Esophagus muscularis mucosa (tissue), 4 donors: ENCODE measurements at regions not wholly inside any gene's neighbourhood (a gene's known extent, or its start where the extent isn't known, plus 50 kb on each side); places are given as distances from the start of the nearest gene placed in this dataset.

ENCODE experiments used
- DNase-seq: peaks from one replicate; pipeline ENCODE4 v3.0.0-alpha.2; 2017; ENCODE audit errors: extremely low spot score
- H3K27ac ChIP-seq, 4 donors: fragments of 200-600 bp; sonication (generic); replicated peaks in 1 of 4; 1 replicate in 3 of 4; 2 replicates in 1 of 4; pipeline ENCODE4 v1.5.1; 2016 to 2019; ENCODE audit warnings: mild to moderate bottlenecking in 1 of 4
- H3K27me3 ChIP-seq, 4 donors: fragments of 200-600 bp; sonication (generic); one replicate each; pipeline versions ENCODE4 v1.5.1 to v1.6.0; 2016 to 2019
- H3K36me3 ChIP-seq, 4 donors: fragments of 200-600 bp; sonication (generic); one replicate each; pipeline ENCODE4 v1.5.1; 2016 to 2019
- H3K4me1 ChIP-seq, 4 donors: fragments of 200-600 bp; sonication (generic); one replicate each; pipeline ENCODE4 v1.5.1; 2016 to 2019
- H3K4me3 ChIP-seq, 4 donors: fragments of 200-600 bp; sonication (generic); 1 replicate in 2 of 4; 2 replicates in 2 of 4; pipeline ENCODE4 v1.5.1; 2016 to 2019; ENCODE audit warnings: mild to moderate bottlenecking in 4 of 4, moderate library complexity in 1 of 4
- H3K9me3 ChIP-seq, 4 donors: fragments of 200-600 bp; sonication (generic); 1 replicate in 3 of 4; 2 replicates in 1 of 4; pipeline ENCODE4 v1.5.1; 2016 to 2019
- EP300 ChIP-seq: sonication (generic); formaldehyde crosslinking; IDR thresholded peaks from one replicate; pipeline ENCODE4 v1.6.1; 2017; ENCODE audit warnings: antibody characterized with exemption
- POLR2A ChIP-seq: fragments of 450-650 bp; IDR thresholded peaks from one replicate; pipeline ENCODE4 v1.6.1; 2017; ENCODE audit warnings: antibody characterized with exemption, moderate library complexity, mild to moderate bottlenecking, low read depth
- POLR2AphosphoS5 ChIP-seq, 2 donors: sonication (generic); formaldehyde crosslinking; IDR thresholded peaks; one replicate each; pipeline ENCODE4 v1.6.1; 2017; ENCODE audit warnings: antibody characterized with exemption in 2 of 2
- WGBS: methylation state at CpG from one replicate; pipeline ENCODE4 v1.1.5; 2018; 5-methylcytosine and 5-hydroxymethylcytosine counted together
- intact Hi-C: fragments of 100-400 bp; cut with DNase I; formaldehyde crosslinking; loops from one replicate; pipeline ENCODE4 v1.15.1; 2023
- TF ChIP-seq, protein P1 (sequence below), 3 experiments: fragments of 200-600 bp in 2 of 3; fragments of 450-650 bp in 1 of 3; sonication (generic) in 2 of 3; IDR thresholded peaks; one replicate each; pipeline ENCODE4 v1.5.1; 2017 to 2019; ENCODE audit warnings: antibody characterized with exemption in 3 of 3, mild to moderate bottlenecking in 2 of 3, moderate library complexity in 1 of 3

DNA sequence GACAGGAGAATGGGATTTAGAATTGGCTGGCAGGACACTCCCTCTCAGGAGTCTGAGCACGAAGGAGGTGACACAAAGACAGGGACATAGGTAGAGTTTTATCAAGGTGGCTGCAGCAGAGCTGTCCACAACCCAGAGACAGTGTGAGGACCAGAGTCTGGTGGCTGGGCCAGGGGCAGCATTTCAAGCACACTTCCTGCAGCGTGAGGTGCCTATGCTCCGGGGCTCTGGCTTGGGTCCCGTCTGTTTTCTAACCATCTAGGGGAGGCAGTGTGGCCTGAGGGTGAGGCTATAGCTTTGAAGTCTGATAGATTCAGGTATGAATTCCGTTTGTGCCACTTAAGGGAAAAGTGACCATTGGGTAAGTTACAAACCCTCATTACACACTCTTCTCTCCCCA, 222.7 kb upstream of the ZMIZ1 start:
- intact Hi-C loops = no loop called here
- Histone ChIP-seq H3K4me3 (no peak overlapping the region), H3K36me3 (no peaks in the 10 kb centered on the region), H3K9me3 (no peaks in the 10 kb centered on the region), H3K27ac (no peak overlapping the region), H3K27me3 (no peaks in the 10 kb centered on the region), H3K4me1 (no peaks in the 10 kb centered on the region)
- TF ChIP-seq POLR2A (no peak), EP300 (no peak), POLR2AphosphoS5 (IDR thresholded peaks at IDR 0.05) (no peak)
- TF ChIP-seq, protein P1, sequence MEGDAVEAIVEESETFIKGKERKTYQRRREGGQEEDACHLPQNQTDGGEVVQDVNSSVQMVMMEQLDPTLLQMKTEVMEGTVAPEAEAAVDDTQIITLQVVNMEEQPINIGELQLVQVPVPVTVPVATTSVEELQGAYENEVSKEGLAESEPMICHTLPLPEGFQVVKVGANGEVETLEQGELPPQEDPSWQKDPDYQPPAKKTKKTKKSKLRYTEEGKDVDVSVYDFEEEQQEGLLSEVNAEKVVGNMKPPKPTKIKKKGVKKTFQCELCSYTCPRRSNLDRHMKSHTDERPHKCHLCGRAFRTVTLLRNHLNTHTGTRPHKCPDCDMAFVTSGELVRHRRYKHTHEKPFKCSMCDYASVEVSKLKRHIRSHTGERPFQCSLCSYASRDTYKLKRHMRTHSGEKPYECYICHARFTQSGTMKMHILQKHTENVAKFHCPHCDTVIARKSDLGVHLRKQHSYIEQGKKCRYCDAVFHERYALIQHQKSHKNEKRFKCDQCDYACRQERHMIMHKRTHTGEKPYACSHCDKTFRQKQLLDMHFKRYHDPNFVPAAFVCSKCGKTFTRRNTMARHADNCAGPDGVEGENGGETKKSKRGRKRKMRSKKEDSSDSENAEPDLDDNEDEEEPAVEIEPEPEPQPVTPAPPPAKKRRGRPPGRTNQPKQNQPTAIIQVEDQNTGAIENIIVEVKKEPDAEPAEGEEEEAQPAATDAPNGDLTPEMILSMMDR (IDR thresholded peaks at IDR 0.05) = no peak
- DNase-seq = no peak
- WGBS = 88% methylated on average over 5 of the region's 5 CpGs

DNA sequence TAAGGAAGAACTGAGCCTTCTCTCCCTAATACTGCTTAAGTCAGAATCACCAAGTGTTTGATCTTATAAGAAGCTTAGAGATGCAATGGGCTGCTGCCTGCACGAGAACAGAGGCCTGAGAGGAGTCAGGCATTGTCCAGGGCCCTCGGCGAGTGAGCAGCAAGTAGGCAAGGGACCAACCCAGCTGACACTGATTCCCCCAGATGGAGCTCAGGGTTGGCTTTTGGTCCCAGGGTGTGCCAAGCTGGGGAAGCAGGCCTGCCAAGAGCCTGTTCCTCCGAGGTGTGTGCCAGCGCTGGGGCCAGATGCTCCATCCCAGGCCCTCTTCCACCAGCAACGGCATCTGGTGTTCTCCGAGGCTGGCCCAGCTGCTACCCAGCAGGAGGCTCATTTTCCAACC, 222.0 kb upstream of the ZMIZ1 start:
- TF ChIP-seq POLR2A (no peak), POLR2AphosphoS5 (IDR thresholded peaks at IDR 0.05) (no peak), EP300 (no peak)
- TF ChIP-seq, protein P1 (IDR thresholded peaks at IDR 0.05) = no peak
- no peaks in the 10 kb centered on the region for H3K27me3 ChIP-seq
- no peaks in the 10 kb centered on the region for H3K9me3 ChIP-seq
- intact Hi-C loops = no loop called here
- H3K36me3 ChIP-seq = no peaks in the 10 kb centered on the region
- no peak for DNase-seq
- no peak overlapping the region for H3K27ac ChIP-seq
- 86% methylated on average over 7 of the region's 7 CpGs for WGBS
- H3K4me3 ChIP-seq = no peak overlapping the region
- no peaks in the 10 kb centered on the region for H3K4me1 ChIP-seq

DNA sequence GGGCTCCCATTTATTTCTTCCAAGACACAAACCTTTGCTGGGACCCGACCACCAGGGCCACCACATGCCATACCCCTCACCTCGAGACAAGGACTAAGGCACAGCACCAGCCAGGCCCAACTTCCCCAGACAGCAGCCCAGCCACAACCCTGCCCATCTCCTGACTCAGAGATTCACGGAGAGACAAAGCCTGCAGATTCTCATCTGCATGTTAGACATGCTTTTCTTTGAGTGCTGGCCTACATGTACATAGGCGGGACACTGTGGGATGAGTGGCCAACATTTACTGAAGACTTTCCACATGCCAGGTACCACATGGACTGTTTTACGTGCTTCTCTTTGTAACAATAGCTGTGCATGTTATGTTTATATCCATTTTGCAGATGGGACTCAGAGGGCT, 221.3 kb upstream of the ZMIZ1 start:
- no peak overlapping the region for H3K4me3 ChIP-seq
- intact Hi-C loops = no loop called here

DNA sequence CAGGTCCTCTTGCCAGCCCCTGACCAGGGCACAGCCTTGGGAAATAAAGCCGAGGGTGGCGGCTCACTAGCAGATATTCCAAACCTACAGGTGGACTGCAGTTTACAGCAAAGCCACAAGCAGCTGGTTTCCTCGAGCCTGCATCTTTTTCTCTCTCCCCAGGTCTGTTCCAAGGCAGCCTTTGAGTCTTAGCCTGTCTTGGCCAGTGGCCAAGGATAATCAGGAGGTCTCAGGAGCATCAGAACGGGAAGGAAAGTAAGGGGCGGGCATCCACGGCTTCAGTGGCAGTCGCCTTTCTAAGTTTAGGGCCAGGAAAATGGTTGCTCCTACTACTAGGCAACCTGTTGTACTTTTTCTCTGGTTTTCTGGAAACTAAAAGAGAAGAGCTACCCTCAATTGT, 219.7 kb upstream of the ZMIZ1 start:
- no peaks in the 10 kb centered on the region for H3K36me3 ChIP-seq
- intact Hi-C loops = no loop called here
- WGBS = 71% methylated on average over 7 of the region's 7 CpGs

More for the DNA sequence above, 221.3 kb upstream of the ZMIZ1 start:
- Histone ChIP-seq H3K36me3 (no peaks in the 10 kb centered on the region), H3K27ac (no peak overlapping the region), H3K4me1 (no peaks in the 10 kb centered on the region), H3K9me3 (no peaks in the 10 kb centered on the region), H3K27me3 (no peaks in the 10 kb centered on the region)
- TF ChIP-seq POLR2A = no peak
- TF ChIP-seq, protein P1 (IDR thresholded peaks at IDR 0.05) = no peak
- no peak for TF ChIP-seq POLR2AphosphoS5 (IDR thresholded peaks at IDR 0.05)
- TF ChIP-seq EP300 = no peak
- DNase-seq = no peak
- 77% methylated on average over 5 of the region's 5 CpGs for WGBS

DNA sequence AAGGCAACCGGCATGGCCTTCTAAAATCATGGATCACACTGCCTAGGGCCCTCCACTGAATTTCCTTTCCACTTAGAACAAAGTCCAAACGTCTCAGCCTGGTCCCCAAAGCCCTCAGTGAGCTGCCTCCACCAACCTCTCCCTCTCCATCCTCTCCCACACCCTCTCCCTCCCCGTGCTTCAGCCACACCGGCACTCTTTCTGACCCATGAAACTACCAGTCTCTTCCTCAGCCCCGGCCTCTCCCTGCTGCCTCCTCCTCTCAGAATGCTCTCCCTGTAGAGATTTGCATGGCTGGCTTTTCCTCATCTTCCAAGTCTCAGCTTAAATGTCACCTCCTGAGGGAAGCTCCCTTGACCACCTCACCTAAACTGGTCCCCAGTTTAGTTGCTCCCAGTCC, 219.0 kb upstream of the ZMIZ1 start:
- Histone ChIP-seq H3K4me1 (no peaks in the 10 kb centered on the region), H3K27ac (no peak overlapping the region), H3K4me3 (no peak overlapping the region), H3K9me3 (no peaks in the 10 kb centered on the region), H3K27me3 (no peaks in the 10 kb centered on the region), H3K36me3 (no peaks in the 10 kb centered on the region)
- DNase-seq = no peak
- 85% methylated on average over 5 of the region's 5 CpGs for WGBS
- TF ChIP-seq EP300 (no peak), POLR2A (no peak), POLR2AphosphoS5 (IDR thresholded peaks at IDR 0.05) (no peak)
- TF ChIP-seq, protein P1 (IDR thresholded peaks at IDR 0.05) = no peak
- intact Hi-C loops = no loop called here

More for the DNA sequence above, 219.7 kb upstream of the ZMIZ1 start:
- no peaks in the 10 kb centered on the region for H3K9me3 ChIP-seq
- H3K27me3 ChIP-seq = no peaks in the 10 kb centered on the region
- no peaks in the 10 kb centered on the region for H3K4me1 ChIP-seq
- no peak overlapping the region for H3K4me3 ChIP-seq
- no peak overlapping the region for H3K27ac ChIP-seq
- no peak for TF ChIP-seq POLR2A
- no peak for TF ChIP-seq POLR2AphosphoS5 (IDR thresholded peaks at IDR 0.05)
- no peak for TF ChIP-seq EP300
- TF ChIP-seq, protein P1 (IDR thresholded peaks at IDR 0.05) = no peak
- DNase-seq = no peak
